IMR-90 (cell line): ENCODE measurements at regions not wholly inside any gene's neighbourhood (a gene's known extent, or its start where the extent isn't known, plus 50 kb on each side); places are given as distances from the start of the nearest gene placed in this dataset.

Experiments
- ATAC-seq: fragments of 200-7000 bp; cut with Tn5 transposase; 2 replicates; pipeline ENCODE4 v1.9.1; 2020; ENCODE audit warnings: low read depth, mild to moderate bottlenecking, moderate library complexity
- BruUV-seq: library from RNA; stranded (reverse); fragments of 400-500 nt; replicated peaks from 2 replicates; lab custom pipeline; 2021; lab: Mats Ljungman, UMichigan
- CTCF ChIA-PET: fragments of 300-600 bp; formaldehyde crosslinking; extraction: SDS; loops from one replicate; lab custom pipeline; 2021; ENCODE audit warnings: antibody characterized with exemption; lab: Yijun Ruan, JAX
- POLR2A ChIA-PET: fragments of 300-600 bp; sonication (Branson Sonifier 250); formaldehyde crosslinking; loops from one replicate; lab custom pipeline; 2022; ENCODE audit warnings: antibody characterized with exemption; ENCODE audit not compliant: unreplicated experiment; lab: Charles Lee
- DNase-seq: peaks from one replicate; pipeline ENCODE4 v3.0.0; 2013
- H2AFZ ChIP-seq: replicated peaks from 2 replicates; pipeline ENCODE3; 2013; ENCODE audit warnings: low read length, mild to moderate bottlenecking; ENCODE audit not compliant: poor library complexity
- H2AK5ac ChIP-seq: 2 replicates; pipeline ENCODE4 v1.6.1; 2013; ENCODE audit warnings: low read depth, low read length, inconsistent platforms
- H2AK9ac ChIP-seq: replicated peaks from 2 replicates; pipeline ENCODE3; 2013; ENCODE audit warnings: mild to moderate bottlenecking, low read depth, low read length, moderate library complexity; ENCODE audit not compliant: poor library complexity
- H2BK120ac ChIP-seq: 2 replicates; pipeline ENCODE4 v1.6.1; 2013; ENCODE audit warnings: low read depth, low read length, inconsistent platforms
- H2BK15ac ChIP-seq: 3 replicates; pipeline ENCODE4 v1.6.1; 2013; ENCODE audit warnings: low read depth, low read length, inconsistent platforms
- H2BK20ac ChIP-seq: 2 replicates; pipeline ENCODE4 v1.6.1; 2013; ENCODE audit warnings: low read depth, mild to moderate bottlenecking, inconsistent platforms, low read length, moderate library complexity
- H2BK5ac ChIP-seq: 2 replicates; pipeline ENCODE4 v1.6.1; 2013; ENCODE audit warnings: mild to moderate bottlenecking, low read depth, low read length, inconsistent platforms; ENCODE audit not compliant: poor library complexity, severe bottlenecking
- H3K14ac ChIP-seq: replicated peaks from 2 replicates; pipeline ENCODE4 v1.6.1; 2013; ENCODE audit warnings: low read depth, low read length, inconsistent platforms
- H3K18ac ChIP-seq: 2 replicates; pipeline ENCODE4 v1.6.1; 2013; ENCODE audit warnings: low read depth, low read length, control low read depth
- H3K23ac ChIP-seq: 2 replicates; pipeline ENCODE4 v1.6.1; 2013; ENCODE audit warnings: low read depth, low read length, inconsistent platforms
- H3K27ac ChIP-seq: 2 replicates; pipeline ENCODE4 v1.5.1; 2013; ENCODE audit warnings: mild to moderate bottlenecking, control low read depth, low read length; ENCODE audit not compliant: insufficient read depth
- H3K27me3 ChIP-seq: 2 replicates; pipeline ENCODE4 v1.6.1; 2013; ENCODE audit warnings: low read length; ENCODE audit not compliant: control insufficient read depth, insufficient read depth
- H3K36me3 ChIP-seq: 2 replicates; pipeline ENCODE4 v1.6.1; 2013; ENCODE audit warnings: low read length, mixed read lengths; ENCODE audit not compliant: control insufficient read depth, insufficient read depth
- H3K4ac ChIP-seq: 2 replicates; pipeline ENCODE4 v1.6.1; 2013; ENCODE audit warnings: low read depth, low read length, inconsistent platforms
- H3K4me1 ChIP-seq: 2 replicates; pipeline ENCODE4 v1.6.1; 2013; ENCODE audit warnings: low read length, mixed read lengths; ENCODE audit not compliant: control insufficient read depth, insufficient read depth
- H3K4me2 ChIP-seq: 2 replicates; pipeline ENCODE4 v1.6.1; 2013; ENCODE audit warnings: low read depth, mild to moderate bottlenecking, control low read depth, low read length, moderate library complexity
- H3K4me3 ChIP-seq: 2 replicates; pipeline ENCODE4 v1.5.1; 2013; ENCODE audit warnings: low read depth, mild to moderate bottlenecking, control low read depth, low read length, moderate library complexity; ENCODE audit not compliant: insufficient read depth
- H3K56ac ChIP-seq: 2 replicates; pipeline ENCODE4 v1.6.1; 2013; ENCODE audit warnings: low read length, inconsistent platforms; ENCODE audit not compliant: insufficient read depth; ENCODE audit errors: extremely low read depth
- H3K79me1 ChIP-seq, 2 experiments: 2 replicates each; pipeline ENCODE4 v1.6.1; 2013; ENCODE audit warnings: low read length in 2 of 2, inconsistent platforms in 1 of 2, low read depth in 1 of 2
- H3K9ac ChIP-seq: 2 replicates; pipeline ENCODE4 v1.6.1; 2013; ENCODE audit warnings: low read depth, low read length, control low read depth
- H3K9me1 ChIP-seq: 2 replicates; pipeline ENCODE4 v1.6.1; 2013; ENCODE audit warnings: low read length, inconsistent platforms; ENCODE audit not compliant: insufficient read depth
- H3K9me3 ChIP-seq: 2 replicates; pipeline ENCODE4 v1.6.1; 2013; ENCODE audit warnings: low read length; ENCODE audit not compliant: control insufficient read depth, insufficient read depth
- H4K20me1 ChIP-seq: 2 replicates; pipeline ENCODE4 v1.6.1; 2013; ENCODE audit warnings: low read length, inconsistent platforms; ENCODE audit not compliant: insufficient read depth
- H4K5ac ChIP-seq: 2 replicates; pipeline ENCODE4 v1.6.1; 2013; ENCODE audit warnings: mild to moderate bottlenecking, low read depth, low read length, control low read depth
- H4K8ac ChIP-seq, 2 experiments: 2 replicates each; pipeline ENCODE4 v1.6.1; 2013; ENCODE audit warnings: low read depth in 2 of 2, low read length in 2 of 2, control low read depth in 1 of 2, inconsistent platforms in 1 of 2
- H4K91ac ChIP-seq: 2 replicates; pipeline ENCODE4 v1.6.1; 2013; ENCODE audit warnings: low read depth, low read length, inconsistent platforms; ENCODE audit not compliant: insufficient read depth
- CEBPB ChIP-seq: IDR thresholded peaks from 2 replicates; pipeline ENCODE4 v1.6.1; 2012; ENCODE audit warnings: low read depth, low read length, improper control_type of control experiment
- MAFK ChIP-seq: IDR thresholded peaks from 2 replicates; pipeline ENCODE4 v1.6.1; 2012; ENCODE audit warnings: low read depth, low read length, improper control_type of control experiment
- WGBS, 2 experiments: methylation state at CpG; one replicate each; pipeline versions ENCODE4 v1.1.5 to v1.1.7; 2013; ENCODE audit warnings: missing lambda C conversion rate in 2 of 2; ENCODE audit not compliant: insufficient read length in 1 of 2; ENCODE audit errors: extremely low coverage in 2 of 2; 5-methylcytosine and 5-hydroxymethylcytosine counted together
- dilution Hi-C: fragments of 300-500 bp; cut with HindIII; formaldehyde crosslinking; loops from one replicate; pipeline ENCODE4 v1.14.3; 2018; ENCODE audit warnings: low sequenced_read_pairs; ENCODE audit not compliant: unreplicated experiment
- in situ Hi-C: fragments of 300-500 bp; cut with MboI; formaldehyde crosslinking; loops from 3 replicates; pipeline ENCODE4 v1.14.3; 2019; ENCODE audit warnings: low sequenced_read_pairs, inconsistent platforms, mixed read lengths
- intact Hi-C: fragments of 100-400 bp; cut with micrococcal nuclease; formaldehyde crosslinking; loops from 2 replicates; pipeline ENCODE4 v1.10.0; 2022
- TF ChIP-seq, protein P1 (sequence below): fragments of 150-350 bp; IDR thresholded peaks from 2 replicates; pipeline ENCODE4 v1.6.1; 2016; ENCODE audit warnings: low read depth, mild to moderate bottlenecking, low read length, moderate library complexity, borderline replicate concordance

DNA sequence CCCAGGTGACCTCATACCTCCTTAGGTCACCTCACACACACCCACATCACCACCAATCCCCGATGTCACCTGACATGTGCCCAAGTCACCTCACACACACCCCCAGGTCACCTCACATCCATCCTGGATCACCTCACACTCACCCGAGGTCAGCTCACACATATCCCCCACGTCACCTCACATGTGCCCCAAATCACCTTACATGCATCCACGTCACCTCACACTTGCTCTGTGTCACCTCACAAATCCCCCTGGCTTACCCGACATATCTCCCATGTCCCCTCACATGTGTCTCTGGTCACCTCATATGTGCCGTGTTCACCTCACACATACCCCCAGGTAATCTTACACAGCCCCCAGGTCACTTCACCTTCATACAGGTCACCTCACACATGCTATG lies 864.6 kb downstream of the TMEM121 start:
- CTCF ChIA-PET = no interaction called here
- BruUV-seq = no TSS peak

More for the DNA sequence above, 864.6 kb downstream of the TMEM121 start:
- DNase-seq (no peak), ATAC-seq (no peak)
- Histone ChIP-seq H2AK5ac (no peak overlapping the region), H4K8ac (no peak overlapping the region), H2BK120ac (no peak overlapping the region), H3K4me1 (no peaks in the 10 kb centered on the region), H3K4ac (no peak overlapping the region), H3K27ac (no peak overlapping the region), H2BK5ac (no peak overlapping the region), H2BK20ac (no peak overlapping the region), H2BK15ac (no peak overlapping the region), H3K9me3 (peaks cover 22% of the 10 kb centered on the region), H2AK9ac (no peak overlapping the region), H3K9ac (no peak overlapping the region), H3K14ac (no peak overlapping the region), H3K4me3 (no peak overlapping the region), H2AFZ (no peak overlapping the region), H3K36me3 (no peaks in the 10 kb centered on the region), H4K91ac (no peak overlapping the region), H3K9me1 (no peaks in the 10 kb centered on the region), H3K4me2 (no peak overlapping the region), H4K20me1 (no peaks in the 10 kb centered on the region), H3K23ac (no peak overlapping the region), H3K79me1 (no peaks in the 10 kb centered on the region), H3K18ac (no peak overlapping the region), H3K27me3 (no peaks in the 10 kb centered on the region), H3K56ac (no peak overlapping the region), H4K5ac (no peak overlapping the region)
- TF ChIP-seq MAFK = no peak
- TF ChIP-seq CEBPB = no peak
- TF ChIP-seq, protein P1, sequence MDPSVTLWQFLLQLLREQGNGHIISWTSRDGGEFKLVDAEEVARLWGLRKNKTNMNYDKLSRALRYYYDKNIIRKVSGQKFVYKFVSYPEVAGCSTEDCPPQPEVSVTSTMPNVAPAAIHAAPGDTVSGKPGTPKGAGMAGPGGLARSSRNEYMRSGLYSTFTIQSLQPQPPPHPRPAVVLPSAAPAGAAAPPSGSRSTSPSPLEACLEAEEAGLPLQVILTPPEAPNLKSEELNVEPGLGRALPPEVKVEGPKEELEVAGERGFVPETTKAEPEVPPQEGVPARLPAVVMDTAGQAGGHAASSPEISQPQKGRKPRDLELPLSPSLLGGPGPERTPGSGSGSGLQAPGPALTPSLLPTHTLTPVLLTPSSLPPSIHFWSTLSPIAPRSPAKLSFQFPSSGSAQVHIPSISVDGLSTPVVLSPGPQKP = no peak
- POLR2A ChIA-PET = no interaction called here
- dilution Hi-C loops = no loop called here
- intact Hi-C loops = no loop called here
- in situ Hi-C loops = no loop called here
- 48% methylated on average over 5 of the region's 6 CpGs; no CpG with 5 or more reads in 1 of the 2 experiments for WGBS, 2 experiments
